ENCODE measurements at regions not wholly inside any gene's neighbourhood (a gene's known extent, or its start where the extent isn't known, plus 50 kb on each side); places are given as distances from the start of the nearest gene placed in this dataset.

- TF ChIP-seq CTCF (IDR thresholded peaks at IDR 0.05), result no peak
- TF ChIP-seq POLR2AphosphoS5 (IDR thresholded peaks at IDR 0.05; ENCODE audit: low read depth, low read length), result no peak
- TF ChIP-seq REST (IDR thresholded peaks at IDR 0.05; ENCODE audit: insufficient read depth in 1 of 2, low read depth in 2 of 2, low read length in 1 of 2), result no peak
- TF ChIP-seq SIN3A (IDR thresholded peaks at IDR 0.05; ENCODE audit: borderline replicate concordance, insufficient read depth, low read depth, low read length), result no peak
These were observed 74.9 kb upstream of the WDR75 start for GRCh38 chr2:189366349-189366748.

All from Panc1 (cell line).